Muscle of leg (tissue), 3 donors: ENCODE measurements at regions not wholly inside any gene's neighbourhood (a gene's known extent, or its start where the extent isn't known, plus 50 kb on each side); places are given as distances from the start of the nearest gene placed in this dataset.
A peak's percentile ranks its signal among the peaks of the same experiment; 100 is the strongest.
"Not testable (repeated sequence)": the region's sequence is repeated elsewhere in the genome, so short reads cannot be mapped to it uniquely, and the experiment has no call there.

Experiments
- DNase-seq: peaks from one replicate; pipeline ENCODE4 v3.0.0; 2013
- H3K27ac ChIP-seq: one replicate; pipeline ENCODE4 v1.5.1; 2013; ENCODE audit warnings: mild to moderate bottlenecking, low read length, control low read depth
- H3K27me3 ChIP-seq: one replicate; pipeline ENCODE4 v1.6.1; 2013; ENCODE audit warnings: low read length; ENCODE audit not compliant: control insufficient read depth, insufficient read depth
- H3K36me3 ChIP-seq: one replicate; pipeline ENCODE4 v1.6.1; 2013; ENCODE audit warnings: low read length; ENCODE audit not compliant: control insufficient read depth, insufficient read depth
- H3K4me1 ChIP-seq: one replicate; pipeline ENCODE4 v1.6.1; 2013; ENCODE audit warnings: low read length; ENCODE audit not compliant: control insufficient read depth, insufficient read depth
- H3K4me3 ChIP-seq: one replicate; pipeline ENCODE4 v1.5.1; 2013; ENCODE audit warnings: low read length, control low read depth
- H3K9me3 ChIP-seq: replicated peaks from 2 replicates; pipeline ENCODE4 v1.6.1; 2013; ENCODE audit warnings: low read depth, low read length; ENCODE audit not compliant: control insufficient read depth
- WGBS: methylation state at CpG from one replicate; pipeline ENCODE4 v1.1.5; 2013; ENCODE audit warnings: missing lambda C conversion rate; ENCODE audit not compliant: insufficient coverage; 5-methylcytosine and 5-hydroxymethylcytosine counted together

DNA sequence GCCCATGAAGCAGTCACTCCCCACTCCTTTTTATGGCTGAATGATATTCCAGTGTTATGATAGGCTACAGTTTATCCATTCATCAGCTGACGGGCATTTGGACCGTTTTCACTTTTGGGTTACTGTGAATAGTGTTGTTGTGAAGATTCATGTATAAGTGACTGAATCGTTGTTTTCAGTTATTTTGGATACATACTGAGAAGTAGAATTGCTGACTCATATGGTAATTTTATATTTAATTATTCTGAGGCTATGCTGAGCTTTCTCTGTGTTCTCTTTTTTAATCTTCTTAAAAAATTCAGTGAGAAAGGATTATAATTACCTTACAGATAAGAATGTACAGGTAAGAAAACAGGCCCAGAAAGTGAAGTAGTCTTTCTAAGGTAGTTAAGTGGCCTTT, 117.9 kb upstream of the MPHOSPH6 start:
- Histone ChIP-seq H3K4me1 (no peaks in the 10 kb centered on the region), H3K27ac (no peak overlapping the region), H3K27me3 (peaks cover 4% of the 10 kb centered on the region), H3K9me3 (no peaks in the 10 kb centered on the region), H3K4me3 (no peak overlapping the region), H3K36me3 (no peaks in the 10 kb centered on the region)
- no peak for DNase-seq
- 100% methylated on average over 1 of the region's 3 CpGs for WGBS

DNA sequence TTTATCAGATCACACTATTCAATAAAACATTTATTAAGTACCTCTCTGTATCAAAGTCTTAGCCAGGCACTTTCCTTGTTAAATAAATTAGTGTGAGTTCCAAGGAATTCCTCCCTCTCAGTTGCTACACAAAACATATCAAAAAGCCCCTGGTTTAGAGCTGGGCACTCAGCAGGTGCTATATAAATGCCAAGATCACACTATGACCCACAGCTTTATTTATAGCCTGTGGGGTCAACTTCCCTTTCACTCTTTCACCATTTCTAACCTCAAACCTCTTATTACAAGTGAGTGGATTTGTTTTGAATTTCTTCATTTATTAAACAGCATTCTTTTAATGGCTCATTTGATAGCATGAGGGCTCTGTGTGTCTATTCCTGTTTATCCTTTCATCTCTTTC, 112.6 kb upstream of the MPHOSPH6 start:
- Histone ChIP-seq H3K36me3 (no peaks in the 10 kb centered on the region), H3K27ac (no peak overlapping the region)
- no peak for DNase-seq

DNA sequence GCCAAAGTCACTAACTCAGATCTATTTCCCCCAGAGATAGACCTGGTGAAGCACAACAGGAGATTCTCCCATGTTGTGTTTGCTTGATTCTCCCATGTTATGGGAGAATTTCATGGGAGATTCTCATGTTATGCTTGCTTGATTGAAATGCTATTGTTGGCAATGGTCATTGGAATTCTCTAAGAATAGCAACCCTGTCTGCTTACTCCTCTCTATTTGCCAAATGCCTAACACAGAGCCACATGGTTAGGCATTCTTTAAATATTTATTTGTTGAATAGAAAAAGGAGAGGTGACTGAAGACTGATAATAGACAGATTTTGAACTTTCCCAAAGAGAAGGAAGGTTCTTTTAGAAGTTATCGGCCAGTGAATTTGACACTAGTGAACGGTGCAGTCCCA, 111.5 kb upstream of the MPHOSPH6 start:
- H3K27ac ChIP-seq = no peak overlapping the region
- no peaks in the 10 kb centered on the region for H3K4me1 ChIP-seq
- no CpG with 5 or more reads among the region's 2 CpGs for WGBS
- H3K9me3 ChIP-seq = no peaks in the 10 kb centered on the region
- DNase-seq = peak; percentile 7
- peaks cover 6% of the 10 kb centered on the region for H3K27me3 ChIP-seq
- no peak overlapping the region for H3K4me3 ChIP-seq
- no peaks in the 10 kb centered on the region for H3K36me3 ChIP-seq

More for the DNA sequence above, 112.6 kb upstream of the MPHOSPH6 start:
- H3K4me1 ChIP-seq = no peaks in the 10 kb centered on the region
- H3K9me3 ChIP-seq = no peaks in the 10 kb centered on the region
- no peak overlapping the region for H3K4me3 ChIP-seq
- peaks cover 4% of the 10 kb centered on the region for H3K27me3 ChIP-seq

DNA sequence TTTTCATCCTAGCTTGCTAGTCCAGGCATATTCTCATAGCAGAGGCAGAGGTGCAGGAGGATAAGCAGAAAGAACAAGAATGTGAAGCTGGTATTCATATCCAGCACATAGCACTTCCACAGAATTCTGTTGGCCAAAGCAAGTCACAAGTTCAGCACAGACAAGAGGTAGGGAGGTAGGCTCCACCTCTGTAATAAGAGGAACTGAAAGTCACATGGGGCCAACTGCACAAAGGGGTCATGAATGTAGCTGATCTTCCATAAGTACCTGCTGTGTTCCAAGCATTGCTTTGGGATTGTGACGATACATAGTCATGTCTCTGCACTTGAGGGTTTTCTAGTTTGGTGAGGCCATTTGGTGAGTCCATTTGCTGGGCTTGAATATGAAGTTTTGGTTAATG, 110.8 kb upstream of the MPHOSPH6 start:
- WGBS = 86% methylated on average over 1 of the region's 1 CpG
- no peak overlapping the region for H3K4me3 ChIP-seq
- H3K36me3 ChIP-seq = no peaks in the 10 kb centered on the region
- H3K27ac ChIP-seq = no peak overlapping the region
- peaks cover 6% of the 10 kb centered on the region for H3K27me3 ChIP-seq
- no peak for DNase-seq
- no peaks in the 10 kb centered on the region for H3K4me1 ChIP-seq
- H3K9me3 ChIP-seq = no peaks in the 10 kb centered on the region

DNA sequence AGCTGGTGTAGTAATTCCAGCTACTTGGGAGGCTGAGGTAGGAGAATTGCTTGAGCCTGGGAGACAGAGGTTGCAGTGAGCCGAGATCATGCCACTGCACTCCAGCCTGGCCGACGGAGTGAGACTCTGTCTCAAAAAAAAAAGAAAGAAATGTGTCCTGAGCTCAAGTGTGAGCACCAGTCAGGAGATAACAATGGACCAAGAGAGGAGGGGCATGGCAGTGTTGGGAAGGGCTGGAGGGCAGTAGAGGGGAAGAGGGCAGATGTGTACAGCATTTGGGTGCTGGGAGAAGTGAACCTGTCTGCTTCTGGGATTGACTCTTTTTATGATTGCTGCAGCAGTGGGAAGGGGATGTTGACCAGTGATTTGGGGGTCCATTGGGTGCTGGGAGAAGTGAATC, 105.3 kb upstream of the MPHOSPH6 start:
- not testable (repeated sequence) for H3K9me3 ChIP-seq, H3K4me1 ChIP-seq, H3K36me3 ChIP-seq, H3K27me3 ChIP-seq, DNase-seq, H3K27ac ChIP-seq, H3K4me3 ChIP-seq
- 82% methylated on average over 3 of the region's 3 CpGs for WGBS

DNA sequence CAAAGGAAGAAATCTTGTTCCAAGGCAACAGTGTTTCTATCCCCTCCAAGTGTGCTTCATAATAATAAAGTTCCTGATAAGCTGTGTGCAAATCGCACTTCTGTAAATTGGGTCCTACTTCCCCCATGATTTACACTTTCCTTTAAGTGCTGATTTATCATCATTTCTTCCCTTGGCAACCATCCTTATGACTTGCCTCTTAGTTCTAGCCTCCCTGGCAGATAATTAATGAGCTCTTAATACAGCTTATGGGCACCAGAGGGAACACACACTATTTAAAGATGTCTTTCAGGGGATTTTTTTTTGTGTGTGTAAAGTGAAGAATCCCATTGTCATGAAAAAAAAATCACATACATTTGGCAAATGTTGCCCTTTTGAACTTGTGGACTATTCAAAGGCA, 101.6 kb upstream of the MPHOSPH6 start:
- Histone ChIP-seq H3K27ac (no peak overlapping the region), H3K4me3 (no peak overlapping the region), H3K36me3 (no peaks in the 10 kb centered on the region), H3K4me1 (no peaks in the 10 kb centered on the region), H3K9me3 (no peaks in the 10 kb centered on the region), H3K27me3 (no peaks in the 10 kb centered on the region)
- 100% methylated on average over 1 of the region's 1 CpG for WGBS
- no peak for DNase-seq

DNA sequence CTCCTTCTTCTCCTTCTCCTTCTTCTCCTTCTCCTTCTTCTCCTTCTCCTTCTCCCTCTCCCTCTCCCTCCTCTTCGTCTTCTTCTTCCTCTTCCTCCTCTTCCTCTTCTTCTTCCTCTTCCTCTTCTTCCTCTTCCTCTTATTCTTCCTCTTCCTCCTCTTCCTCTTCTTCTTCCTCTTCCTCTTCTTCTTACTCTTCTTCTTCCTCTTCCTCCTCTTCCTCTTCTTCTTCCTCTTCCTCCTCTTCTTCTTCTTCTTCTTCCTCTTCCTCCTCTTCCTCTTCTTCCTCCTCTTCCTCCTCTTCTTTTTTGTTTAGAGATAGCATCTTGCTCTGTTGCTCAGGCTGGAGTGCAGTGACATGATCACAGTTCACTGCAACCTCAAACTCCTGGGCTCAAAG, 97.7 kb upstream of the MPHOSPH6 start:
- H3K27ac ChIP-seq, H3K4me3 ChIP-seq, H3K4me1 ChIP-seq, H3K36me3 ChIP-seq, H3K9me3 ChIP-seq, H3K27me3 ChIP-seq, DNase-seq: not testable (repeated sequence)
- WGBS = 75% methylated on average over 1 of the region's 1 CpG

DNA sequence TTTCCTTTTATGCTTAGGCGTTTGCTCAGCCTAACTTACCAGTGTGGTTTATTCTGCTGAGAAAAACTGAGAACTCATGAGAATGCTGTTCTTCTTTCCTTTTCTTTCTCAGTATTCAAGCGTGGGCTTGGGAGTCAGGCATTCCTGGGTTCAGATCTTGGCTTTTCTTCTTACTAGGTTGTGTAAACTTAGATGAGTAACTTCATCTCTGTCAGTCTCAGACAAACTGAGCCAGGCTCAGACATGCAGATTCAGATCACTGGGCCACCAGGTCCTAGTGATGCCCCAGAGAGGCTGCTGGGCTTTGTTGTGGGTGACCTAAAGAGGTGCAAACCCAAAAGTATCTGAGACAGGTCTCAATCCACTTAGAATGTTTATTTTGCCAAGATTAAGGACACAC, 95.8 kb upstream of the MPHOSPH6 start:
- Histone ChIP-seq H3K27ac (no peak overlapping the region), H3K4me1 (no peaks in the 10 kb centered on the region), H3K27me3 (no peaks in the 10 kb centered on the region), H3K9me3 (no peaks in the 10 kb centered on the region), H3K4me3 (no peak overlapping the region), H3K36me3 (no peaks in the 10 kb centered on the region)
- no CpG with 5 or more reads among the region's 2 CpGs for WGBS
- no peak for DNase-seq

DNA sequence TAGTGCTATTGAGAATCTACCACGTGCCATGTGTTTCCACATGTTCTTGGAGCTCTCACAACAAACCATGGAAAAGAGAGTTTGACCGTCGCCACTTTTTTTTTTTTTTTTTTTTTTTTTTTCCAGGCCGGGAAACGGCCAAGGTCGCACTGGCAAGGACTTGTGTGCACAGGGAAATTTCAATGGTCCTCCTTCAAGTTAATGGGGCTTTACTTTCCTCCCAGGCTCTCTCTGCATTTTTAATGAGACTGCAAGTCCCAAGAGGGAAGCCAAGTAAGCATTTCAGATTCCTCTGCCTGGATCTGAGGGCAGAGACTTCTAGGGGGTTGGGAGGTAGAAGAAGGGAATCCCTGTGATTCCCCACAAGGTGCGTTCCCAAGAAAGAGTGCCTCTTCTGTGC, 94.7 kb upstream of the MPHOSPH6 start:
- no peaks in the 10 kb centered on the region for H3K36me3 ChIP-seq
- no peaks in the 10 kb centered on the region for H3K9me3 ChIP-seq
- H3K4me1 ChIP-seq = no peaks in the 10 kb centered on the region
- WGBS = 33% methylated on average over 4 of the region's 7 CpGs
- H3K27me3 ChIP-seq = no peaks in the 10 kb centered on the region
- H3K27ac ChIP-seq = no peak overlapping the region
- no peak for DNase-seq
- H3K4me3 ChIP-seq = no peak overlapping the region

DNA sequence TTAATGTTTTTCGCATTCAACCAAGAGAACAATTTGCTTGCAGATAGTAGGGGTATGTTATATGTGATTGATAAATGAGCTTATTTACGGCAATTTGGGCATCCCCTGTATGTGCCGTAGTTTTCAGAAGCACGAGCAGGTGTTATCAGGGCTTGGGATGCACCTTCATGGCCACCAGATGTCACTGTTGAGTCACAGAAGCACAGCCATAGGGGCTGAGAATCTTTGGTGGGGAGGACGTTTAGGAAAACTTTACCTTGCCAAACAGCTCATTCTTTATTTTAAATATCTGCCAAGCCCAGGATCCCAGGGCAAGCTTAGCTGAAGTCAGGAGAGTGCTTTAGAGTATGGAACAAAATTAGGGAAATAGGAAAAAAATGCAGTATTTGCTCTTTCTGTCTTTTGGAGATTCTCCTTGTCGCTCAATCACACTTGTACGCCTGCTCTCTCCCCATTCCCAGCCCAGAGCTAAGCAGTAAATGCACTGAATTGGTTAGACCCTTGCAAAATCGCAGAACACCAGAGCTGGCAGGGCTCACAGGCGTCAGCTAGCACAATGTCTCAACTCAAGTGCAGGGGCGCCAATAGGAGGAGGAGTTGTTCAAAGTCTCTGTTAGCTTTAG, 93.6 kb upstream of the MPHOSPH6 start:
- H3K27ac ChIP-seq = no peak overlapping the region
- peak; percentile 81 for DNase-seq
- H3K9me3 ChIP-seq = no peaks in the 10 kb centered on the region
- no peaks in the 10 kb centered on the region for H3K4me1 ChIP-seq
- H3K36me3 ChIP-seq = no peaks in the 10 kb centered on the region
- 19% methylated on average over 5 of the region's 10 CpGs for WGBS
- H3K4me3 ChIP-seq = no peak overlapping the region
- no peaks in the 10 kb centered on the region for H3K27me3 ChIP-seq

DNA sequence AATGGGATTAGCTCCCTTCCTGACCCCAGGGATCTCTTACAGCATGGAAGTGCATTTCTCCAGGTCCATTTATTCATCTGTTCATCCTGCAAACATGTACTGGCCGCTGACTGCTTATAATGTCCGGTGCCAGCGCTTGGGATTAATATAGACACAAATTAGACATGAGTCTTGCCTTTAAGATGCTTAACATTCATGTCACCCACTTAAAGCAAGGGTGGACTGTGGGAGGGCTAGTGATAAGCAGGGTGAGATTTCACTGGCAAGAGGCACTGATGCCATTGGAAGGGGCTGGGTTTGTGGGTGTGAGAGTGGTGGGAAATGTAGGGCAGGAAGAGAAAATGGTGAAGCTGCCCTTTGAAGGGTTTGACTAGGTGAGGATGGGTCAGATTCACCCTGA, 92.2 kb upstream of the MPHOSPH6 start:
- Histone ChIP-seq H3K27ac (no peak overlapping the region), H3K27me3 (no peaks in the 10 kb centered on the region)
- no peak for DNase-seq

More for the DNA sequence above, 92.2 kb upstream of the MPHOSPH6 start:
- no CpG with 5 or more reads among the region's 3 CpGs for WGBS
- H3K36me3 ChIP-seq = no peaks in the 10 kb centered on the region
- no peaks in the 10 kb centered on the region for H3K4me1 ChIP-seq
- no peak overlapping the region for H3K4me3 ChIP-seq
- H3K9me3 ChIP-seq = no peaks in the 10 kb centered on the region
